ENCODE measurements at regions not wholly inside any gene's neighbourhood (a gene's known extent, or its start where the extent isn't known, plus 50 kb on each side); places are given as distances from the start of the nearest gene placed in this dataset.
A peak's percentile ranks its signal among the peaks of the same experiment; 100 is the strongest.

DNA sequence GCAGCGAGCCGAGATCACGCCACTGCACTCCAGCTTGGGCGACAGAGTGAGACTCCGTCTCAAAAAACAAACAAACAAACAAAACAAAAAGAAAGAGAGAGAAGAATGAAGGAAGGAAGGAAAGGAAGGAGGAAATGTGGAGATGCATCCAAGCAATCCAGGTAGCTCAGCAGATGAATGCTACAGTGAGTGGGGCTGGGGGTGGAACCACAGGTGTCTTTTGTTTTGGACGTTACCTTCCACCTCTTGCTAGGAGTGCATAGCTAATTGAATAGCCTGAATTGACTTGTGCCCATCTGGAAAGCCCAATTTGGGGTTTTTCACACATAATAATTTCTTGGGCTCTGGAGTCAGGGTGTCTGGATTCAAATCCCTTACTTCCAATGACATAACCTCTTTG lies 66.0 kb upstream of the GTF3A start:
- Histone ChIP-seq H3K4me2 (ENCODE audit: low read depth, low read length) (no peak overlapping the region), H3K27me3 (ENCODE audit: control insufficient read depth in 1 of 2, insufficient read depth in 2 of 2, low read length in 2 of 2) (peaks cover 0 to 22% of the 10 kb centered on the region in 2 experiments; a peak in 2 of 5 replicates), H3K27ac (ENCODE audit: extremely low read length, insufficient read depth, low read length) (no peak overlapping the region), H3K4me1 (ENCODE audit: insufficient read depth, low read length) (peaks cover 24% of the 10 kb centered on the region), H3K9me3 (ENCODE audit: low read length) (no peaks in the 10 kb centered on the region), H3K79me2 (ENCODE audit: insufficient read depth, low read length) (no peaks in the 10 kb centered on the region), H3K4me3 (replicated peaks in 1 of 3; ENCODE audit: insufficient read depth in 1 of 3, low read depth in 2 of 3, low read length in 3 of 3) (no peak overlapping the region), H4K20me1 (ENCODE audit: insufficient read depth, low read length) (no peaks in the 10 kb centered on the region), H3K9ac (ENCODE audit: insufficient read depth, low read depth, low read length) (no peak overlapping the region), H2AFZ (ENCODE audit: low read length) (no peak overlapping the region), H3K36me3 (replicated peaks in 1 of 2; ENCODE audit: control insufficient read depth in 1 of 2, insufficient read depth in 2 of 2, low read length in 2 of 2) (no peaks in the 10 kb centered on the region)
- no peak for ATAC-seq
- no TSS peak for BruUV-seq (replicated peaks)
- POLR2A ChIA-PET = no interaction called here
- in situ Hi-C loops (cut with HindIII; ENCODE audit: extremely low pct_ligation_motif_present, low pct_unique_long_range_greater_than_20kb) = loop anchor here (5.0 kb wide), 2 partner anchors 371 to 411 kb away; no protein-coding TSS in a partner anchor
- WGBS (ENCODE audit: low lambda C conversion rate) = 65% methylated on average over 6 of the region's 6 CpGs
- TF ChIP-seq MAFG (CRISPR knock-in tag; IDR thresholded peaks at IDR 0.05) (no peak), ZNF792 (CRISPR knock-in tag; IDR thresholded peaks at IDR 0.05) (no peak), ZNF629 (CRISPR knock-in tag; conservative IDR thresholded peaks at IDR 0.05) (no peak), MED1 (CRISPR knock-in tag; IDR thresholded peaks at IDR 0.05) (no peak)
- TF ChIP-seq, protein P1, sequence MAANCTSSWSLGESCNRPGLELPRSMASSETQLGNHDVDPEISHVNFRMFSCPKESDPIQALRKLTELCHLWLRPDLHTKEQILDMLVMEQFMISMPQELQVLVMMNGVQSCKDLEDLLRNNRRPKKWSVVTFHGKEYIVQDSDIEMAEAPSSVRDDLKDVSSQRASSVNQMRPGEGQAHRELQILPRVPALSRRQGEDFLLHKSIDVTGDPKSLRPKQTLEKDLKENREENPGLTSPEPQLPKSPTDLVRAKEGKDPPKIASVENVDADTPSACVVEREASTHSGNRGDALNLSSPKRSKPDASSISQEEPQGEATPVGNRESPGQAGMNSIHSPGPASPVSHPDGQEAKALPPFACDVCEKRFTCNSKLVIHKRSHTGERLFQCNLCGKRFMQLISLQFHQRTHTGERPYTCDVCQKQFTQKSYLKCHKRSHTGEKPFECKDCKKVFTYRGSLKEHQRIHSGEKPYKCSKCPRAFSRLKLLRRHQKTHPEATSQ (CRISPR knock-in tag; IDR thresholded peaks at IDR 0.05; ENCODE audit: borderline replicate concordance) = no peak
- DNase-seq (ENCODE audit: low spot score) = no peak
- CTCF ChIA-PET (ENCODE audit: low intra/inter-chr PET ratio, low total read pairs) = interaction anchor here (1.1 to 2.8 kb wide), 4 partner anchors 19 to 411 kb away, joined by 4 to 28 read pairs (median 17); no protein-coding TSS in a partner anchor
- intact Hi-C loops (cut with micrococcal nuclease; ENCODE audit: unreplicated experiment) = loop anchor here (5.0 kb wide), 3 partner anchors 86 to 181 kb away; partner anchors contain the start of genes RASL11A and RPL21
- no peak for FAIRE-seq

DNA sequence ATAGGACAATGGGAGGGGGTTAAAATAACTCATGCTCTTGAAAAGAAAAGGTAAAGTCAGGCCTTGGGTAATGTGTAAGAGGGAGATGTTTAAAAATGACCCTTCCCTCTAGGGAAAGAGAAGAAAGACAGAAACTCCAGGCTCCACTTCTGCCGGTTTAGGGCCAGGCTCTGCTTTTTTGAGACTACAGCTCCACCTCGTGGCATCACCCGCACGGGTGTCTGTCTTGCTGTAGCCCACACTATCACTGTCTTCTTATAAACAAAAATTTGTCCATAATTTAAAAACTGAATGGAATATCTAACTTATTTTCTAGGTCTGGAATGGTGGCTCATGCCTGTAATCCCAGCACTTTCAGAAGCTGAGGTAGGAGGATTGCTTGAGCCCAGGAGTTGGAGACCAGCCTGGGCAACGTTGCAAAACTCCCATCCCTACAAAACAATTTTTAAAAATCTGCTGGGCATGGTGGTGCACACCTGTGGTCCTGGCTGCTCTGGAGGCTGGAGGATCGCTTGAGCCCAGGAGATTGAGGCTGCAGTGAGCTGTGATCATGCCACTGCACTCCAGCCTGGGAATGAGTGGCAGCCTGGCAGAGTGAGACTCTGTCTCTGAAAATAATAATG lies 65.1 kb upstream of the GTF3A start:
- Histone ChIP-seq H4K20me1 (ENCODE audit: insufficient read depth, low read length) (no peaks in the 10 kb centered on the region), H3K4me2 (ENCODE audit: low read depth, low read length) (no peak overlapping the region), H2AFZ (ENCODE audit: low read length) (no peak overlapping the region), H3K79me2 (ENCODE audit: insufficient read depth, low read length) (no peaks in the 10 kb centered on the region), H3K27me3 (ENCODE audit: control insufficient read depth in 1 of 2, insufficient read depth in 2 of 2, low read length in 2 of 2) (peaks cover 0 to 13% of the 10 kb centered on the region in 2 experiments; a peak in 1 of 5 replicates), H3K36me3 (replicated peaks in 1 of 2; ENCODE audit: control insufficient read depth in 1 of 2, insufficient read depth in 2 of 2, low read length in 2 of 2) (no peaks in the 10 kb centered on the region), H3K27ac (ENCODE audit: extremely low read length, insufficient read depth, low read length) (no peak overlapping the region), H3K4me3 (replicated peaks in 1 of 3; ENCODE audit: insufficient read depth in 1 of 3, low read depth in 2 of 3, low read length in 3 of 3) (no peak overlapping the region), H3K9ac (ENCODE audit: insufficient read depth, low read depth, low read length) (no peak overlapping the region), H3K9me3 (ENCODE audit: low read length) (no peaks in the 10 kb centered on the region), H3K4me1 (ENCODE audit: insufficient read depth, low read length) (peaks cover 19% of the 10 kb centered on the region)
- intact Hi-C loops (cut with micrococcal nuclease; ENCODE audit: unreplicated experiment) (loop anchor here (1.0 to 5.0 kb wide), 5 partner anchors 87 to 412 kb away; partner anchors contain the start of genes RASL11A and RPL21), in situ Hi-C loops (cut with HindIII; ENCODE audit: extremely low pct_ligation_motif_present, low pct_unique_long_range_greater_than_20kb) (loop anchor here (5.0 kb wide), 2 partner anchors 372 to 412 kb away; no protein-coding TSS in a partner anchor)
- POLR2A ChIA-PET = no interaction called here
- ATAC-seq (peak; percentile 48), FAIRE-seq (peak; percentile 67), DNase-seq (ENCODE audit: low spot score) (peak; percentile 43)
- CTCF ChIA-PET (ENCODE audit: low intra/inter-chr PET ratio, low total read pairs) = interaction anchor here (1.1 to 2.8 kb wide), 4 partner anchors 20 to 412 kb away, joined by 4 to 28 read pairs (median 17); no protein-coding TSS in a partner anchor
- BruUV-seq (replicated peaks) = no TSS peak
- 8% methylated on average over 6 of the region's 6 CpGs for WGBS (ENCODE audit: low lambda C conversion rate)
- TF ChIP-seq, protein P2, sequence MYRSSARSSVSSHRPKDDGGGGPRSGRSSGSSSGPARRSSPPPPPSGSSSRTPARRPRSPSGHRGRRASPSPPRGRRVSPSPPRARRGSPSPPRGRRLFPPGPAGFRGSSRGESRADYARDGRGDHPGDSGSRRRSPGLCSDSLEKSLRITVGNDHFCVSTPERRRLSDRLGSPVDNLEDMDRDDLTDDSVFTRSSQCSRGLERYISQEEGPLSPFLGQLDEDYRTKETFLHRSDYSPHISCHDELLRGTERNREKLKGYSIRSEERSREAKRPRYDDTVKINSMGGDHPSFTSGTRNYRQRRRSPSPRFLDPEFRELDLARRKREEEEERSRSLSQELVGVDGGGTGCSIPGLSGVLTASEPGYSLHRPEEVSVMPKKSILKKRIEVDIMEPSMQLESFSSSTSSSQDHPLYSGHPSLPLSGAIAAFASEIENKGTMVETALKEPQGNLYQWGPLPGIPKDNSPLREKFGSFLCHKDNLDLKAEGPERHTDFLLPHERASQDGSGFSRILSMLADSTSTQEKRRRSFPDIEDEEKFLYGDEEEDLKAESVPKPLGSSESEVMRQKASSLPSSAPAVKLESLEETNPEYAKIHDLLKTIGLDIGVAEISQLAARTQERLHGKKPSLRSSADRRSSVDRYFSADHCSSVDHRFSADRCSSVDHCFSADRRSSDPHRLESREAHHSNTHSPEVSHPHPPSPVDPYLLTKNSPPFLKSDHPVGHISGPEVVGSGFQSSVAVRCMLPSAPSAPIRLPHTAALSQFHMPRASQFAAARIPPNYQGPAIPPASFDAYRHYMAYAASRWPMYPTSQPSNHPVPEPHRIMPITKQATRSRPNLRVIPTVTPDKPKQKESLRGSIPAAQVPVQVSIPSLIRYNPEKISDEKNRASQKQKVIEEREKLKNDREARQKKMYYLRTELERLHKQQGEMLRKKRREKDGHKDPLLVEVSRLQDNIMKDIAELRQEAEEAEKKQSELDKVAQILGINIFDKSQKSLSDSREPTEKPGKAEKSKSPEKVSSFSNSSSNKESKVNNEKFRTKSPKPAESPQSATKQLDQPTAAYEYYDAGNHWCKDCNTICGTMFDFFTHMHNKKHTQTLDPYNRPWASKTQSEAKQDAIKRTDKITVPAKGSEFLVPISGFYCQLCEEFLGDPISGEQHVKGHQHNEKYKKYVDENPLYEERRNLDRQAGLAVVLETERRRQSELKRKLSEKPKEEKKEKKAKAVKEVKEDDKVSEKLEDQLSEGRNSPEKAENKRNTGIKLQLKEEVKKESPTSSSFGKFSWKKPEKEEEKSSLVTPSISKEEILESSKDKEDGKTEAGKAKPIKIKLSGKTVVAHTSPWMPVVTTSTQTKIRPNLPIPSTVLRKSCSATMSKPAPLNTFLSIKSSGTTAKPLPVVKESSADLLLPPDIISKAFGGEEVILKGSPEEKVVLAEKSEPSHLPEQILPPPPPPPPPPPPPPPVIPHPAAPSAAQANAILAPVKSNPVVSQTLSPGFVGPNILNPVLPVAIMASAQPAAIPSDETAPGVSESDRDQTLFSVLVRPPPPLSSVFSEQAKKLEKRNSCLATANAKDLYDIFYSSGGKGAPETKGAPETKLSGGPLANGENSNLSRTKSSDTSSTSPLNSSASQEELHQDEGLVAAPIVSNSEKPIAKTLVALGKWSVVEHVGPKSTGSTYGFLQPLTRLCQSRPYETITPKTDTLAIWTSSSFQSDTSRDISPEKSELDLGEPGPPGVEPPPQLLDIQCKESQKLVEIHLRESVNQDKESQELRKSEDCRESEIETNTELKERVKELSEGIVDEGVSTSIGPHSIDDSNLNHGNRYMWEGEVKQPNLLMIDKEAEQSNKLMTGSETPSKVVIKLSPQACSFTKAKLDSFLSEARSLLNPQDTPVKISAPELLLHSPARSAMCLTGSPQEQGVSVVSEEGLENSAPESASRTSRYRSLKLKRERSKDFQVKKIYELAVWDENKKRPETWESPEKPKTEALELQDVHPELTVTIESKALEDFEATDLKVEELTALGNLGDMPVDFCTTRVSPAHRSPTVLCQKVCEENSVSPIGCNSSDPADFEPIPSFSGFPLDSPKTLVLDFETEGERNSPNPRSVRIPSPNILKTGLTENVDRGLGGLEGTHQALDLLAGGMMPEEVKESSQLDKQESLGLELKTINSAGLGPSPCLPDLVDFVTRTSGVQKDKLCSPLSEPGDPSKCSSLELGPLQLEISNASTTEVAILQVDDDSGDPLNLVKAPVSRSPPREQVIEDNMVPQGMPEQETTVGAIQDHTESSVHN (CRISPR knock-in tag; IDR thresholded peaks at IDR 0.05) = no peak
- peak; percentile 30; the same call in 1 of the 2 replicates for TF ChIP-seq ZNF430 (CRISPR knock-in tag; IDR thresholded peaks at IDR 0.05)
